Mesodermal cell (in vitro differentiated cells): ENCODE measurements at regions not wholly inside any gene's neighbourhood (a gene's known extent, or its start where the extent isn't known, plus 50 kb on each side); places are given as distances from the start of the nearest gene placed in this dataset.
"Not testable (repeated sequence)": the region's sequence is repeated elsewhere in the genome, so short reads cannot be mapped to it uniquely, and the experiment has no call there.

Source experiments
- H3K27ac ChIP-seq: 2 replicates; pipeline ENCODE4 v1.7.0; 2013; ENCODE audit warnings: mild to moderate bottlenecking, low read depth, low read length, moderate library complexity; ENCODE audit not compliant: severe bottlenecking
- H3K36me3 ChIP-seq: 2 replicates; pipeline ENCODE4 v1.7.1; 2013; ENCODE audit warnings: mild to moderate bottlenecking, low read length, moderate library complexity; ENCODE audit not compliant: control insufficient read depth, insufficient read depth
- H3K4me1 ChIP-seq: one replicate; pipeline ENCODE4 v1.7.1; 2013; ENCODE audit warnings: mild to moderate bottlenecking, low read length; ENCODE audit not compliant: insufficient read depth, control insufficient read depth, poor library complexity, severe bottlenecking
- H3K4me3 ChIP-seq: 2 replicates; pipeline ENCODE4 v1.7.0; 2013; ENCODE audit warnings: low read length, control low read depth, mild to moderate bottlenecking; ENCODE audit not compliant: insufficient read depth, poor library complexity, severe bottlenecking; ENCODE audit errors: extremely low read depth
- H3K9me3 ChIP-seq: 2 replicates; pipeline ENCODE4 v1.7.1; 2013; ENCODE audit warnings: mild to moderate bottlenecking, low read length, moderate library complexity; ENCODE audit not compliant: control insufficient read depth
- WGBS, 2 experiments: methylation state at CpG; one replicate each; pipeline ENCODE4 v1.1.5; 2013; ENCODE audit warnings: missing lambda C conversion rate in 2 of 2; ENCODE audit not compliant: insufficient coverage in 2 of 2; 5-methylcytosine and 5-hydroxymethylcytosine counted together

DNA sequence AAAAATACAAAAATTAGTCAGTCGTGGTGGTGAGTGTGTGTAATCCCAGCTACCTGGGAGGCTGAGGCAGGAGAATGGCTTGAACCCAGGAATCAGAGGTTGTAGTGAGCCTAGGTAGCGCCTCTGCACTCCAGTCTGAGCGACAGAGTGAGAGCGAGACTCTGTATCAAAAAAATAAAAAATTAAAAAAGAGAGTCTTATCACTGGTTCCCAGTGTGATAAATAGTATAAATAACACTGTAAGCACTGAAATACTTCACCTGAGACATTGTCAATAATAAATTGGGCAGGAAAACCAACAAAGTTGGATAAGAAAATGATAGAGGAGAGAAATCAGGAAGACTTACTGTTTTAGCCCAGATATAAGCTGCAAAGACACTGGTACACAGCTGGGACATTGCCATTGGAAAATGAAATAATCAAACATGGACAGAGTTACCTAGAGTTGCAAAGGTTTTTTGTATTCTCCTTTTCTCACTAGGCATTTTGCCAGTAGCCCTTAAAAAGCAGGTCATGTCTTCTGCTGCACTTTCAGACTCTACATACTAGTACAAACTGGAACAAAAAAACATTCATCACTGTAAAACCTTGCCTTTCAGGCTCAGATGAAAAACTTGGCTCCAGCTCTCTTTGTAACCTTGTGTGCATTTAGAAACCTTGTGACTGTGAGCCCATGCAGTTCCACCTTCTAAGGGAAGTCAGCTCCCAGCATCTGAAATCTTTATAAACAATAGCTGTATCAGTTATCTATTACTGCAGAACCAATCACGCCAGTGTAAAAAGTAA is 55.0 kb upstream of the PPP1R2C start:
- no peak overlapping the region for H3K27ac ChIP-seq
- no CpG with 5 or more reads among the region's 5 CpGs for WGBS, 2 experiments
- H3K9me3 ChIP-seq = no peaks in the 10 kb centered on the region
- no peak overlapping the region for H3K4me3 ChIP-seq
- H3K36me3 ChIP-seq = no peaks in the 10 kb centered on the region
- H3K4me1 ChIP-seq = no peaks in the 10 kb centered on the region

- H3K9me3 ChIP-seq, H3K4me3 ChIP-seq, H3K27ac ChIP-seq, H3K36me3 ChIP-seq, H3K4me1 ChIP-seq: not testable (repeated sequence)
- WGBS, 2 experiments = 100% methylated on average over 1 of the region's 4 CpGs; no CpG with 5 or more reads in 1 of the 2 experiments
These were observed 55.6 kb upstream of the PPP1R2C start for GRCh38 chrX:42833550-42833940.

DNA sequence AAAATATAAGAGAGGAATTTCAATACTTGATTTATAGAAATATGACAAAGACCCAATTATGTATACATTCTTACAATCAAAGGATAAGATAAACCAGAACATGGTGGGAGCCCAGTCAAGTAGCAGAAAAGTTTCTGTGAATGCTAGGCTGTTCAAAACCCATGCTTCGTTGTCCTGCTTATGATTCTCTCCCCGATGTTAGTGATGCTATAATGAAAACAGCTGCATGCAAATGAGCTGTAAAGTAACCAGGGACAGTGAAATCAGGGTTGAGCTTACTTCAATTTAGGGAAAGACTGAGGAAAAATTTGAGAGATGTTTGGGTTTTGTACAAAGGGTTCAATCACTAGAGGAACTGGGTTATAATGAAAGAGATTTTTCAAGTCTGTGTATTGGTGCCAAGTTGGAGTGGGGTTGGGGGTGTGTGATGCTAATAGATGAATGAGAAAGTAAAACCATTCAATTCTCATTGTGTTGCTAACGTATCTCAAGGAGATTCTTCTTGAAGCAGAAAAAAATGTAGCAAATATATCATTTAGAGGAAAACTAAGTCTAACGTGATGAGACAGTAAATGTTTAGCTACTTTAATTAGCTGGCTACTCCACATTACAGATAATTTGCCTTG is 59.3 kb upstream of the PPP1R2C start:
- no peak overlapping the region for H3K27ac ChIP-seq
- no peaks in the 10 kb centered on the region for H3K9me3 ChIP-seq
- H3K4me1 ChIP-seq = no peaks in the 10 kb centered on the region
- 100% methylated on average over 2 of the region's 4 CpGs for WGBS, 2 experiments
- no peaks in the 10 kb centered on the region for H3K36me3 ChIP-seq
- no peak overlapping the region for H3K4me3 ChIP-seq

GRCh38 chrX:42837747-42838146 is 59.8 kb upstream of the PPP1R2C start:
- H3K4me3 ChIP-seq = no peak overlapping the region
- H3K27ac ChIP-seq = no peak overlapping the region
- H3K36me3 ChIP-seq = no peaks in the 10 kb centered on the region
- H3K4me1 ChIP-seq = no peaks in the 10 kb centered on the region
- H3K9me3 ChIP-seq = no peaks in the 10 kb centered on the region

- no peak overlapping the region for H3K4me3 ChIP-seq
These were observed 61.7 kb upstream of the PPP1R2C start for GRCh38 chrX:42839632-42840031.

DNA sequence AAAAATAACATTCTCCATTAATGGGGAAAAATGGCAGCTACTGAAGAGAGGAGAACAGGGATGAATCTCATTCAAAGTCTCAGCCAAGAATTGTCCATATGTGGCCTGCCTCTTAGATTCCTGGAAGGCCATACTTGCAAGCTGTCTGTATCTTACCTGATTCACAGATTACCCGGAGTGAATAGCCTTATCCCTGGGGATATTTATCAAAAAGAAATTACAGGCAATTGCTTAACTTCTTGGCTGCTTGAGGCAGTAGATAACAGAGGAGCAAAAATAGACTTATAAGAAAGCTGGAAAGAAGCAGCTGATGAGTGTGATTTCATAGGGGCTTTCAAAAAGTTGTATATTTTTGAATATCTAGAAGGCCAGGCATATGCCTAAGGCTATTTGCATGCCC is 68.8 kb upstream of the PPP1R2C start:
- Histone ChIP-seq H3K4me1 (no peaks in the 10 kb centered on the region), H3K27ac (no peak overlapping the region), H3K4me3 (no peak overlapping the region), H3K9me3 (no peaks in the 10 kb centered on the region), H3K36me3 (no peaks in the 10 kb centered on the region)
- WGBS, 2 experiments = no CpG with 5 or more reads among the region's 1 CpG

More at GRCh38 chrX:42839632-42840031, 61.7 kb upstream of the PPP1R2C start:
- Histone ChIP-seq H3K4me1 (no peaks in the 10 kb centered on the region), H3K27ac (no peak overlapping the region), H3K36me3 (no peaks in the 10 kb centered on the region), H3K9me3 (no peaks in the 10 kb centered on the region)

DNA sequence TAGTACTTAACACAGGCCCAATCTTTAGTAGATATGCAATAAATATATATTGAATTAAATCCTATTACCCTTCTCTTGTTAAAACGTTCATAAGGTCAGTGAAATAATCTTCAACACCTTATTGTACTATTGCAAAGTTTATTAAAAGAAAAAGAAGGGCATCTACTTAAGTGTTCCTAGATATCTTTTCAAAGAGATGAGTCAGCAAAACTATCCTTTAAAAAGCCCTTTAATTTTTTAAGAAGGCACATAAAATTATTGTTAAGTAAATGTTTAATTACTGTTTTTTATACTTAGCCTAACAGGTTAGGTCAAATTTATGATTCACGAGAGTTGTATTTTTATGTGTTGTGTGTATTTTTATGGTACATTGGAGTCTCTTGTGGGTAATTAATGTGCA is 77.3 kb upstream of the PPP1R2C start:
- 100% methylated on average over 1 of the region's 2 CpGs; no CpG with 5 or more reads in 1 of the 2 experiments for WGBS, 2 experiments
- Histone ChIP-seq H3K4me1 (no peaks in the 10 kb centered on the region), H3K27ac (no peak overlapping the region), H3K9me3 (no peaks in the 10 kb centered on the region), H3K36me3 (no peaks in the 10 kb centered on the region), H3K4me3 (no peak overlapping the region)

- H3K27ac ChIP-seq = no peak overlapping the region
- no peaks in the 10 kb centered on the region for H3K4me1 ChIP-seq
- no peak overlapping the region for H3K4me3 ChIP-seq
- H3K36me3 ChIP-seq = no peaks in the 10 kb centered on the region
- WGBS, 2 experiments = no CpG with 5 or more reads among the region's 1 CpG
- H3K9me3 ChIP-seq = no peaks in the 10 kb centered on the region
These were observed 79.8 kb upstream of the PPP1R2C start for GRCh38 chrX:42857766-42858165.

GRCh38 chrX:42869011-42869410 is 91.0 kb upstream of the PPP1R2C start:
- Histone ChIP-seq H3K9me3 (no peaks in the 10 kb centered on the region), H3K36me3 (no peaks in the 10 kb centered on the region), H3K27ac (no peak overlapping the region), H3K4me3 (no peak overlapping the region), H3K4me1 (no peaks in the 10 kb centered on the region)
- WGBS, 2 experiments = no CpG with 5 or more reads among the region's 3 CpGs

DNA sequence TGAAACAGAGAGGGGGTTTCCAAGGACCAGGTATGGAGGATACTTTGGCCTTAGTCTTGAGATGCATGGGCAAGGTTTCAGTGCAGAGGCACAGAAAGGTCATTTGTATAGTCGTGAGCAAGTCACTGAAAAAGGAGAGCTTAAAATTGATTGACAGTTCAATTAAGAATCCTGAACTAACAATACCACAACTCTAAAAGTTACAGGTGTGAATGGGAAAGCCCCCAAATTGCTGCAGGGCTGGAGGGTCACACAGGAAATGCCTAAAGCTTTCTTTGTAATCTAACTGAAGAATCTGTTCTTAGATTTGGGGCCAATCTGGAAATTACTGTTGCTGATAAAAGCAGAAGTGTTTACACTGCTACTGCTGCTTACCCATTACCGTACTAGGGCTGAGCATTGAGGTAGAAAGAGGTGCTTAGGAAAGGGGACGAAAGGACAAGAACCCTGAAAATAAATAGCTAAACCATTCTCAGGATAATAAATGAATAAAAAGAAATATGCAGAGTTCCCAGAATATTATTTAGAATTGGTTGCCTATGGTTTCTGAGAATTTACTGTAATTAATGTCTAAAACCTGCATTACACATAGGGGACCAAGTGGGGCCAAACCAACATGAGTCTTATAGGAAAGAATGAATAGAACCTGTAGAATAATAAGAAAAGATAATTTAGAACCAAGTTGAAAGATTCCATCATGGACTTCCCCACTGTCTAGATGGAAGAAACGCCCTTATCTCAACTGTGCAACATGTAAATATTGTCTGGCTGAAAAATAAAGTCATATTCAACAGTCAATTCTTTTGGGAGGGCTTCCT is 91.9 kb upstream of the PPP1R2C start:
- no peaks in the 10 kb centered on the region for H3K36me3 ChIP-seq
- no peaks in the 10 kb centered on the region for H3K4me1 ChIP-seq
- no peak overlapping the region for H3K27ac ChIP-seq
- no peaks in the 10 kb centered on the region for H3K9me3 ChIP-seq
- no peak overlapping the region for H3K4me3 ChIP-seq
- WGBS, 2 experiments = no CpG with 5 or more reads among the region's 4 CpGs

DNA sequence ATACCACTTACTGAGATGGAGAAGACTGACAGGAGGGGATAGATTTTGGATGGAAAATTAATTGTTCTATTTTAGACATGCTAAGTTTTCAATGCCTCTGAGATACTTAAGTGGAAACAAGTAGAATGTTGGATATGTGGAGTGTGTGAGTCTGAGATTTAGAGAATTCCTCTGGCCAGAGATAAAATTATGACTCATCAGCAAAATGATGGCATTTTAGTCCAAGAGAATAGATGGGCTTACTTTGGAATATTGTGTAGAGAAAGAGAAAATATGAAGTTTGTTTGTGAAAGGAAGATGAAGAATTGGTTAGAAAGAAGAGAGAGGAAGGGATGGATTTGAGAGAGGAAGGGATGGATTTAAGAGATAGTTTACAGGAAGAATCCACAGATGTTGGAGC is 108.6 kb upstream of the PPP1R2C start:
- no peaks in the 10 kb centered on the region for H3K9me3 ChIP-seq
- no peaks in the 10 kb centered on the region for H3K4me1 ChIP-seq
- no peaks in the 10 kb centered on the region for H3K36me3 ChIP-seq
- H3K27ac ChIP-seq = no peak overlapping the region
- H3K4me3 ChIP-seq = no peak overlapping the region
